ENCODE measurements at regions not wholly inside any gene's neighbourhood (a gene's known extent, or its start where the extent isn't known, plus 50 kb on each side); places are given as distances from the start of the nearest gene placed in this dataset.

GRCh38 chr6:22401932-22402331 lies 105.1 kb upstream of the PRL start:
- H3K27me3 ChIP-seq (ENCODE audit: insufficient read depth, low read length): no peaks in the 10 kb centered on the region

More at GRCh38 chr6:22401932-22402331, 105.1 kb upstream of the PRL start:
- Histone ChIP-seq H3K4me2 (ENCODE audit: low read length) (no peak overlapping the region), H3K4me1 (ENCODE audit: control insufficient read depth in 1 of 2, insufficient read depth in 2 of 2, low read length in 2 of 2) (no peaks in the 10 kb centered on the region; a peak in 1 of 4 replicates), H3K27ac (ENCODE audit: low read depth, low read length) (no peak overlapping the region), H3K79me2 (ENCODE audit: insufficient read depth, low read length) (no peaks in the 10 kb centered on the region), H3K9me2 (ENCODE audit: insufficient read depth) (no peaks in the 10 kb centered on the region), H3K36me3 (ENCODE audit: control insufficient read depth in 1 of 2, insufficient read depth in 2 of 2, low read length in 2 of 2) (no peaks in the 10 kb centered on the region), H2AFZ (ENCODE audit: low read depth, low read length, poor library complexity, severe bottlenecking) (no peak overlapping the region), H3K9me3 (ENCODE audit: control insufficient read depth in 1 of 2, insufficient read depth in 1 of 2, low read depth in 1 of 2, low read length in 2 of 2) (no peaks in the 10 kb centered on the region), H3K4me3 (replicated peaks in 1 of 2; ENCODE audit: low read depth in 1 of 2, low read length in 2 of 2) (no peak overlapping the region), H4K20me1 (ENCODE audit: insufficient read depth) (no peaks in the 10 kb centered on the region), H3K9ac (ENCODE audit: low read length) (no peak overlapping the region)
- ChIA-PET RAD21 (ENCODE audit: low non-redundant PET in 1 of 2, low total read pairs in 2 of 2, uncharacterized antibody in 2 of 2, unreplicated experiment in 2 of 2) (no interaction called here), CTCF (no interaction called here), POLR2A (no interaction called here)
- intact Hi-C loops (cut with micrococcal nuclease): loop anchor here (1.0 kb wide), 1 partner anchor 10 kb away; no protein-coding TSS in a partner anchor
- no TSS peak for BruUV-seq (replicated peaks)
- DNase-seq (ENCODE audit: low read depth, low spot score) (no peak), ATAC-seq (no peak)
- TF ChIP-seq ELF1 (IDR thresholded peaks at IDR 0.05; ENCODE audit: borderline replicate concordance, low read depth) (no peak), TCF7L2 (IDR thresholded peaks at IDR 0.05; ENCODE audit: borderline replicate concordance, extremely low read depth, insufficient read depth, insufficient read length) (no peak), POLR2A (IDR thresholded peaks at IDR 0.05; ENCODE audit: borderline replicate concordance, extremely low read depth, insufficient read depth, insufficient read length) (no peak), SRF (IDR thresholded peaks at IDR 0.05; ENCODE audit: low read depth) (no peak), CTCF (IDR thresholded peaks at IDR 0.05 in 2 of 3, conservative IDR thresholded peaks at IDR 0.05 in 1 of 3; ENCODE audit: borderline replicate concordance in 1 of 3, insufficient read depth in 1 of 3, low read depth in 2 of 3, low read length in 2 of 3) (no peak), ZNF274 (IDR thresholded peaks at IDR 0.05; ENCODE audit: low read depth, low read length) (no peak), CBX3 (IDR thresholded peaks at IDR 0.05; ENCODE audit: low read depth) (no peak), EZH2phosphoT487 (IDR thresholded peaks at IDR 0.05; ENCODE audit: borderline replicate concordance) (no peak), ZFX (IDR thresholded peaks at IDR 0.05) (no peak), CEBPB (IDR thresholded peaks at IDR 0.05; ENCODE audit: low read depth) (no peak), RAD21 (IDR thresholded peaks at IDR 0.05; ENCODE audit: low read depth) (no peak), EGR1 (IDR thresholded peaks at IDR 0.05; ENCODE audit: low read depth) (no peak), REST (IDR thresholded peaks at IDR 0.05; ENCODE audit: low read depth) (no peak), JUND (IDR thresholded peaks at IDR 0.05) (no peak), SP1 (IDR thresholded peaks at IDR 0.05; ENCODE audit: low read depth) (no peak)
- TF ChIP-seq, protein P1, sequence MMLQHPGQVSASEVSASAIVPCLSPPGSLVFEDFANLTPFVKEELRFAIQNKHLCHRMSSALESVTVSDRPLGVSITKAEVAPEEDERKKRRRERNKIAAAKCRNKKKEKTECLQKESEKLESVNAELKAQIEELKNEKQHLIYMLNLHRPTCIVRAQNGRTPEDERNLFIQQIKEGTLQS (IDR thresholded peaks at IDR 0.05): no peak
- TF ChIP-seq, protein P2, sequence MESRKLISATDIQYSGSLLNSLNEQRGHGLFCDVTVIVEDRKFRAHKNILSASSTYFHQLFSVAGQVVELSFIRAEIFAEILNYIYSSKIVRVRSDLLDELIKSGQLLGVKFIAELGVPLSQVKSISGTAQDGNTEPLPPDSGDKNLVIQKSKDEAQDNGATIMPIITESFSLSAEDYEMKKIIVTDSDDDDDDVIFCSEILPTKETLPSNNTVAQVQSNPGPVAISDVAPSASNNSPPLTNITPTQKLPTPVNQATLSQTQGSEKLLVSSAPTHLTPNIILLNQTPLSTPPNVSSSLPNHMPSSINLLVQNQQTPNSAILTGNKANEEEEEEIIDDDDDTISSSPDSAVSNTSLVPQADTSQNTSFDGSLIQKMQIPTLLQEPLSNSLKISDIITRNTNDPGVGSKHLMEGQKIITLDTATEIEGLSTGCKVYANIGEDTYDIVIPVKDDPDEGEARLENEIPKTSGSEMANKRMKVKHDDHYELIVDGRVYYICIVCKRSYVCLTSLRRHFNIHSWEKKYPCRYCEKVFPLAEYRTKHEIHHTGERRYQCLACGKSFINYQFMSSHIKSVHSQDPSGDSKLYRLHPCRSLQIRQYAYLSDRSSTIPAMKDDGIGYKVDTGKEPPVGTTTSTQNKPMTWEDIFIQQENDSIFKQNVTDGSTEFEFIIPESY (IDR thresholded peaks at IDR 0.05; ENCODE audit: extremely low read depth, insufficient replicate concordance, low read length): no peak

Measured in HCT116 (cell line).